ENCODE measurements at regions not wholly inside any gene's neighbourhood (a gene's known extent, or its start where the extent isn't known, plus 50 kb on each side); places are given as distances from the start of the nearest gene placed in this dataset.

DNA sequence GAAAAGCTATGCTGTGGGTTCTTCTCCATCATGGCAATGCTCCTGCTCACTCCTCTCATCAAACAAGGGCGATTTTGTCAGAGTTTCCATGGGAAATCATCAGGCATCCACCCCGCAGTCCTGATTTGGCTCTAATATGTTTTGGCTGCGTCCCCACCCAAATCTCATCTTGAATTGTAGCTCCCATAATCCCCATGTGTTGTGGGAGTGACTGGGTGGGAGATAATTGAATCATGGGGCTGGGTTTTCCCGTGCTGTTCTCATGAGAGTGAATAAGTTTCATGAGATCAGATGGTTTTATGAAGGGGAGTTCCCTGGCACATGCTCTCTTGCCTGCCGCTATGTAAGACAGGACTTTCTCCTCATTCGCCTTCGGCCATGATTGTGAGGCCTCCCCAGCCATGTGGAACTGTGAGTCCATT is 163.8 kb downstream of the GADD45G start:
- Histone ChIP-seq H3K4me1 (no peaks in the 10 kb centered on the region), H3K27me3 (no peaks in the 10 kb centered on the region), H3K9me3 (no peaks in the 10 kb centered on the region), H3K4me3 (ENCODE audit: low read depth, low read length) (no peak overlapping the region), H3K36me3 (no peaks in the 10 kb centered on the region)
- TF ChIP-seq, protein P1, sequence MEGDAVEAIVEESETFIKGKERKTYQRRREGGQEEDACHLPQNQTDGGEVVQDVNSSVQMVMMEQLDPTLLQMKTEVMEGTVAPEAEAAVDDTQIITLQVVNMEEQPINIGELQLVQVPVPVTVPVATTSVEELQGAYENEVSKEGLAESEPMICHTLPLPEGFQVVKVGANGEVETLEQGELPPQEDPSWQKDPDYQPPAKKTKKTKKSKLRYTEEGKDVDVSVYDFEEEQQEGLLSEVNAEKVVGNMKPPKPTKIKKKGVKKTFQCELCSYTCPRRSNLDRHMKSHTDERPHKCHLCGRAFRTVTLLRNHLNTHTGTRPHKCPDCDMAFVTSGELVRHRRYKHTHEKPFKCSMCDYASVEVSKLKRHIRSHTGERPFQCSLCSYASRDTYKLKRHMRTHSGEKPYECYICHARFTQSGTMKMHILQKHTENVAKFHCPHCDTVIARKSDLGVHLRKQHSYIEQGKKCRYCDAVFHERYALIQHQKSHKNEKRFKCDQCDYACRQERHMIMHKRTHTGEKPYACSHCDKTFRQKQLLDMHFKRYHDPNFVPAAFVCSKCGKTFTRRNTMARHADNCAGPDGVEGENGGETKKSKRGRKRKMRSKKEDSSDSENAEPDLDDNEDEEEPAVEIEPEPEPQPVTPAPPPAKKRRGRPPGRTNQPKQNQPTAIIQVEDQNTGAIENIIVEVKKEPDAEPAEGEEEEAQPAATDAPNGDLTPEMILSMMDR (IDR thresholded peaks at IDR 0.05; ENCODE audit: low read depth, low read length), result no peak
- DNase-seq, result no peak

DNA sequence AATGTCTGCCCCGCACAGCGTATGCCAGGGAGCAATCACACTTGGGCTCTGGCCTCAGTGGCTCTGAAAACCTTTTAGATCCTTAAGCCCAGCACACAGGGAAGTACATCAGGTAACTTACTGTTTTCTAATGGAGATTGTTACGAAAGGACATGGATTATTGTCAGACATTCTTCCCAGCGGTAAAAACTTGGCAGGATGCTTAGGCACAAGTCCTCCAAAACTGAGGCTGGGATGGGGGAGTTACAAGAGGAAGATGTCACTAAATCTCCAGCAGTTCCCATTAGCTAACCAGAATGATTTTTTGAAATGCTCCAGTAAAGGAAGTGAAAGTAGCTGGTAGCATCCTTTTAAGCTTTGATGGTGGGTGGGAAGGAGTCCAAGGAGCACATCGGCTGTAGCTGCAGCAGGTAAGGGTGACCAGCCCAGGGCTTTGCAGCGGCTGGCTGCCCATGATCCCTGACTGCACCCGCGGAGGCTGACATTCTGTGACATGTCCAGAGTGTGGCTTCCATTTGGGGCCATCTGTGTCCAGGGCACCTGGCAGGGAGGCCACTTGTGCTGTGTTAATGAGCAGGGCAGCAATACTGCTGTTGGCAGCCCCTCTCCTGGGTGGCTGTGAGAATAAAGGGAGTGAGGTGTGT is 165.8 kb downstream of the GADD45G start:
- no peaks in the 10 kb centered on the region for H3K36me3 ChIP-seq
- H3K4me3 ChIP-seq (ENCODE audit: low read depth, low read length), result no peak overlapping the region
- TF ChIP-seq, protein P1 (IDR thresholded peaks at IDR 0.05; ENCODE audit: low read depth, low read length), result no peak
- no peaks in the 10 kb centered on the region for H3K9me3 ChIP-seq
- H3K4me1 ChIP-seq, result no peaks in the 10 kb centered on the region
- no peaks in the 10 kb centered on the region for H3K27me3 ChIP-seq
- no peak for DNase-seq

- no peaks in the 10 kb centered on the region for H3K27me3 ChIP-seq
- no peak for DNase-seq
- H3K9me3 ChIP-seq, result no peaks in the 10 kb centered on the region
- H3K36me3 ChIP-seq, result no peaks in the 10 kb centered on the region
- TF ChIP-seq, protein P1 (IDR thresholded peaks at IDR 0.05; ENCODE audit: low read depth, low read length), result no peak
- H3K4me1 ChIP-seq, result no peaks in the 10 kb centered on the region
- no peak overlapping the region for H3K4me3 ChIP-seq (ENCODE audit: low read depth, low read length)
Observed at GRCh38 chr9:89771205-89771604, 166.4 kb downstream of the GADD45G start.

DNA sequence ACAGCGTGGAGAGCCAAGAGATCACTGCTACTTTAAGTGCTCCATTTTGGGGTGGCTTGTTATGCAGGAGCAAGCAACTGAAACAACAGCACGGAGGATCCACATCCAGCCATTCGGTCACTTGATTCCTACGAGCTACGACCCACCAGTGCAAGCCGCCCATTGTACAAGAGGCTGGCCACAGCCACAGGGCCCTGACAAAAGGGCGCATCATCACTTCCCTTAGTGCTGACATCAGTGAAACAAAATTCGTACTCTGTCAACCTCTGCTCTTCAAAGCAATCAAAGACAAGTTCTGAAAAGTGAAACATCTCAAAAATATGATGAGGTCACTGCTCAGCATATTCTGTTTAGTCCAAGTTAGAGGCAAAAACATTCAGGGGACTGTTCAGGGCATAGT is 168.4 kb downstream of the GADD45G start:
- TF ChIP-seq, protein P1 (IDR thresholded peaks at IDR 0.05; ENCODE audit: low read depth, low read length), result no peak

DNA sequence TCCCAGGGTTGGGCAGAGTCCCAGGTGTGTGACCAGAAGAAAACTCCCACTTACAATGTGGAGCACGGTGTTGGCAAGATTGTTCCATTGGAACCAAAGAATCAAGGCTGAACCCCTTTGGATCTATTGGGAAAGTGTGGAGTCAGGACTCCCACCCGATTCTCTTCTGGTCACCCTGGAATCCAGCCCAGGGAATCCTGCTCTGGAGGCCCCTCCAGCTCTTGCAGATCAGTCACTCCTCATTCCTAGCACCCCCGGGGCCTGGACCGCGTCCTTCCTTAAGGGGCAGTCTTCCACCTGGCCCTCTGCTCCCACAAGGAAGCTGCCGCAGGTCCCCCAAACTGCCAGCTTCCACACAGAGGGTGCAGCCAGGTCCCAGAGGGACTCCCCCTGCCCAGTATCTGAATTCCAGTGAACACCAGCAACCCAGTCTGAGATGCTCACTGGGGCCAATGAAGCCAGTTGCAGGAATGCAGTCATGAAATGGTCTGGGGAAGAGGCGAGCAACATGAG is 170.1 kb downstream of the GADD45G start:
- DNase-seq, result no peak

More for the DNA sequence above, 168.4 kb downstream of the GADD45G start:
- no peaks in the 10 kb centered on the region for H3K36me3 ChIP-seq
- H3K4me3 ChIP-seq (ENCODE audit: low read depth, low read length), result no peak overlapping the region
- DNase-seq, result no peak
- H3K27me3 ChIP-seq, result no peaks in the 10 kb centered on the region
- H3K4me1 ChIP-seq, result peaks cover 10% of the 10 kb centered on the region
- no peaks in the 10 kb centered on the region for H3K9me3 ChIP-seq

DNA sequence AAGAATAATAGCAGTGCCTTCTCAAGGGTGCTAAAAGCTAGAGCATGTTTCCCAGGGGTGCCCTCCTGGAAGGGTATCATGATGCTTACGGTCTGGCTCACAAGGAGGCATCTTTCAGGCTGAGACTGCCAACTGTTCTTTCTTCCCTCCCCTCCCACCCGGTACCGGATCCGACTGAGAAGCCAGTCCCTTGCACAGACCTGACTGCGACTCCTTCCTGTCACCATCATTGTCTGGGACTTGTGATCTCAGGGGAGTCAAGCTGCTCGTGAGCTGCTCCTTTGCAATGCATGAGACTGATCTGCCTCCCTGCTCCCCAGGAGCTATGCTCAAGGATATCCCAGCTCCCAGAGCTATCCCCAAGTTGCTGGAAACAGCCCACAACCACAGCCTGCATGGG is 170.8 kb downstream of the GADD45G start:
- TF ChIP-seq, protein P1 (IDR thresholded peaks at IDR 0.05; ENCODE audit: low read depth, low read length), result no peak
- H3K36me3 ChIP-seq, result no peaks in the 10 kb centered on the region
- H3K9me3 ChIP-seq, result no peaks in the 10 kb centered on the region
- peaks cover 17% of the 10 kb centered on the region for H3K4me1 ChIP-seq
- no peak for DNase-seq
- H3K27me3 ChIP-seq, result no peaks in the 10 kb centered on the region
- H3K4me3 ChIP-seq (ENCODE audit: low read depth, low read length), result no peak overlapping the region

More for the DNA sequence above, 170.1 kb downstream of the GADD45G start:
- H3K4me1 ChIP-seq, result peaks cover 17% of the 10 kb centered on the region
- H3K27me3 ChIP-seq, result no peaks in the 10 kb centered on the region
- TF ChIP-seq, protein P1 (IDR thresholded peaks at IDR 0.05; ENCODE audit: low read depth, low read length), result no peak
- H3K4me3 ChIP-seq (ENCODE audit: low read depth, low read length), result no peak overlapping the region
- no peaks in the 10 kb centered on the region for H3K36me3 ChIP-seq
- H3K9me3 ChIP-seq, result no peaks in the 10 kb centered on the region
